Ureter (tissue), 1 donor: ENCODE measurements at regions not wholly inside any gene's neighbourhood (a gene's known extent, or its start where the extent isn't known, plus 50 kb on each side); places are given as distances from the start of the nearest gene placed in this dataset.
"Not testable (repeated sequence)": the region's sequence is repeated elsewhere in the genome, so short reads cannot be mapped to it uniquely, and the experiment has no call there.

ENCODE experiments used
- DNase-seq: peaks from one replicate; pipeline ENCODE4 v3.0.0-alpha.2; 2020; ENCODE audit warnings: low spot score
- donor health status: DM: yes; HTN: yes; CAD: no.

GRCh38 chr7:55303220-55303619, 61.9 kb upstream of the LANCL2 start:
- no peak for DNase-seq

GRCh38 chr7:55304018-55304762, 60.9 kb upstream of the LANCL2 start:
- DNase-seq = no peak

DNA sequence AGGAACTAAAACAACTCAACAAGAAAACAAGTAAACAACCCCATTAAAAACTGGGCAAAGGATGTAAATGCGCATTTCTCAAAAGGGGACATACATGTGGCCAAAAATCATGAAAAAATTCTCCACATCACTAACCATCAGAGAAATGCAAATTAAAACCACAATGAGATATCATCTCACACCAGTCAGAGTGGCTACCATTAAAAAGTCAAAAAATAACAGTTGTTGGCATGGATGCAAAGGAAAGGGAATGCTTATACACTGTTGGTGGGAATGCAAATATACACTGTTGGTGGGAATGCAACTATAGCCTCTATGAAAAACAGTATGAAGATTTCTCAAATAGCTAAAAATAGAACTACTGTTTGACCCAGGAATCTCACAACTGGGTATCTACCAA, 60.0 kb upstream of the LANCL2 start:
- no peak for DNase-seq

DNA sequence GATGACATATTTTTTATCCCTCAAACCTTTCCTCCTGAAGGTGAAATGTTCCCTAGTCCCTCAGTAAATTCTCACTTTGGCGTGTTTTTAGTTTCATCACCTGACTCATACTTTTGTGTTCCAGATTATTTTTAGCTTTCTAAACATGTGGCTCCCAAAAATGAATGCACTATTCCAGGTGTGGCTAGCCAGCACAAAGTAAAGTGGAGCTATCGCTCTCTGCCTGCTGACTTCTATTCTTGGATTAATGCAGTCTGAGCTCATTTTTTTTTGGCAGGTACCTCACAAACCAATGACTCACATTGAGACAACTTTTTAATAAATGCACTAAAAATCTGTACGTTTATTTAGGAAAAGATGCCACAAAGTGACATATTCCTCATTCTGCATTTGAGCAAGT, 58.8 kb upstream of the LANCL2 start:
- DNase-seq = no peak

- no peak for DNase-seq
Measured at GRCh38 chr7:55307123-55307916, 57.8 kb upstream of the LANCL2 start.

GRCh38 chr7:55308186-55308929, 56.8 kb upstream of the LANCL2 start:
- no peak for DNase-seq

DNA sequence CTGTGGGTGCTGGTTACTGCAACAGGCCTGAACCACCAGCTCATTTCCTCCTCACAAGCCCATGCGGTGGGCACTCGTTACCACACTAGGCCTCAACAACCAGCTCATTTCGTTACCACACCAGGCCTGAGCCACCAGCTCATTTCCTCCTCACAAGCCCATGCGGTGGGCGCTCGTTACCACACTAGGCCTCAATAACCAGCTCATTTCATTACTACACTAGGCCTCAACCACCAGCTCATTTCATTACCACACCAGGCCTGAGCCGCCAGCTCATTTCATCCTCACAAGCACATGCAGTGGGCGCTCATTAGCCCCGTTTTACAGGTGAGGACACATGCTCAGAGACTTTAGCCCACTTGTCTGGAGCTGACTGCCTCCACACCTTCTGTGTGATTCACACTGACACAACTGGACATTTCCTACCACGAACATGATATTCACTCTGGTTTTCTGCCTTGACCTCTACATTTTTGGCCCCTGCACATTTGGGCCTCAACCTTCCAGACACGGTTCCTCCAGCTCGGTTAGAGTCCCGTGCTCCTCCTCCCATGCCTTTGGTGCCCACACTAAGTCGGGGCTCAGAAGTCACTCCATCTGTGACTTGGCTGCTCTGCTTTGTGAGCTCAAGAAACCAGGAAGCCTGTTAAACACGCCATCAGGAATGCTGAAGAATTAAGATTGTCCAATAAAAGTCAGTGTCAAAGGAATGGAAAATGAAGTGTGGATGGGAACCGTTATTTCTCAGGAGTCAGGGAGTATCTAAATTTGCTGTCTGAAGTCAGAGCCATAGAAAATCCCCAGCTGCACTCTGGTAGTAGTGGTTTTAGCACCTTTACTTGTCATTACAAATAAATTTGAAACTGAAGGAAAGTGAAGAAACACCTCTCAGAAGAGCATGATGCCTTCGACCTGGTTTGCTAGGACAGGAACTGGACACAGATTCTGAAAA, 55.8 kb upstream of the LANCL2 start:
- no peak for DNase-seq

- DNase-seq = no peak
Measured at GRCh38 chr7:55310287-55311025, 54.7 kb upstream of the LANCL2 start.

DNA sequence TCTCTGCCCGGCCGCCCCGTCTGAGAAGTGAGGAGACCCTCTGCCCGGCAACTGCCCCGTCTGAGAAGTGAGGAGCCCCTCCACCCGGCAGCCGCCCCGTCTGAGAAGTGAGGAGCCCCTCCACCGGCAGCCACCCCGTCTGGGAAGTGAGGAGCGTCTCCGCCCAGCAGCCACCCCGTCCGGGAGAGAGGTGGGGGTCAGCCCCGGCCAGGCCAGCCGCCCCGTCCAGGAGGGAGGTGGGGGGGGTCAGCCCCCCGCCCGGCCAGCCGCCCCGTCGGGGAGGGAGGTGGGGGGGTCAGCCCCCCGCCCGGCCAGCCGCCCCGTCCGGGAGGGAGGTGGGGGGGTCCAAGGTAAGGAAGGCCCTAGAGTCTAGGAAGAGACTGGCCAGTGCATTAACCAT, 53.2 kb upstream of the LANCL2 start:
- DNase-seq = not testable (repeated sequence)

DNA sequence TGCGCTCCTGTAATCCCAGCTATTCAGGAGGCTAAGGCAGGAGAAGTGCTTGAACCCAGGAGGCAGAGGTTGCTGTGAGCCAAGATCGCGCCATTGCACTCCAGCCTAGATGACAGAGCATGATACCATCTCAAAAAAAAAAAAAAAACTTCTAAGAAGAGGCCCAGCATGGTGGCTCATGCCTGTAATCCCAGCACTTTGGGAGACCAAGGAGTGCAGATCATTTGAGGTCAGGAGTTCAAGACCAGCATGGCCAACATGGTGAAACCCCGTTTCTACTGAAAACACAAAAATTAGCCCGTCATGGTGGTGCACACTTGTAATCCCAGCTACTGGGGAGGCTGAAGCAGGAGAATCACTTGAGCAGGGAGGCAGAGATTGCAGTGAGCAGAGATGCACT, 51.5 kb upstream of the LANCL2 start:
- DNase-seq = not testable (repeated sequence)

DNA sequence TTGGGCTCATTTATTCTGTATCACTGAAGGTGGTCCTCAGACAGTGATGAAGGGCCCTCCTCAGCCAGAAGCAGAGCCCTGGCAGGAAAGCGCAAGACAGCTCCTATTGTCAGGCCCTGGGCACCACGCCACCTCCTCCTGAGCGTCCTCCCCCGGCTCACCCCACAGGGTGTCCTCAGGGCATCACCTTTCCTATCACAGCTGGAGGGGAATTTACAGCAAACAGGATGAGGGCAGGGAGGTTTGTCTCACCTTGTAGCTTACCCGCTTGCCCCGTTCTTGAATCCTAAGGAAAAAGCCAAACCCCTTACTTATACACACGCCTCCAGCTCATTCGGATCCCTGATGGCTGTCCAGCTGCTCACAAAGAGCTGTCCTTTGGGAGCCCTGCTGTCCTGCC, 50.2 kb upstream of the LANCL2 start:
- no peak for DNase-seq
